SK-N-SH (cell line): ENCODE measurements at regions not wholly inside any gene's neighbourhood (a gene's known extent, or its start where the extent isn't known, plus 50 kb on each side); places are given as distances from the start of the nearest gene placed in this dataset.

Experiments used
- CTCF ChIA-PET: fragments of 300-600, 350-600 bp; formaldehyde crosslinking; extraction: SDS; loops from one replicate; lab custom pipeline; 2021; lab: Yijun Ruan, JAX
- POLR2A ChIA-PET: fragments of 350-600 bp; sonication (Branson Sonifier 250); formaldehyde crosslinking; extraction: SDS; loops from one replicate; lab custom pipeline; 2020; ENCODE audit warnings: antibody characterized with exemption, inconsistent platforms; lab: Yijun Ruan, JAX
- DNase-seq: peaks from one replicate; pipeline ENCODE4 v3.0.0; 2012
- H2AFZ ChIP-seq: fragments of 200-600 bp; sonication (generic); 2 replicates; pipeline ENCODE4 v1.8.1; 2016; ENCODE audit warnings: antibody characterized with exemption, mild to moderate bottlenecking, low read depth
- H3F3A ChIP-seq: fragments of 200-600 bp; sonication (generic); replicated peaks from 2 replicates; pipeline ENCODE3; 2016; ENCODE audit warnings: antibody characterized with exemption, mild to moderate bottlenecking; ENCODE audit not compliant: insufficient read depth
- H3K27ac ChIP-seq, 2 experiments: fragments of 200-500 bp in 1 of 2; fragments of 200-600 bp in 1 of 2; sonication (Bioruptor generic) in 1 of 2; sonication (generic), shearing (Covaris generic) in 1 of 2; 2 replicates each; pipeline versions ENCODE4 v1.5.1 to v1.6.1; 2014 to 2016; ENCODE audit warnings: low read depth in 2 of 2, inconsistent platforms in 1 of 2, low read length in 1 of 2, mild to moderate bottlenecking in 1 of 2, mixed read lengths in 1 of 2
- H3K27me3 ChIP-seq: fragments of 200-600 bp; sonication (generic), shearing (Covaris generic); 2 replicates; pipeline ENCODE4 v1.6.1; 2016; ENCODE audit warnings: mixed run types; ENCODE audit not compliant: insufficient read depth
- H3K36me3 ChIP-seq, 2 experiments: fragments of 200-500 bp in 1 of 2; fragments of 200-600 bp in 1 of 2; sonication (Bioruptor generic) in 1 of 2; sonication (generic) in 1 of 2; replicated peaks in 1 of 2; 2 replicates each; pipeline versions ENCODE3 to v1.5.1; 2014 to 2016; ENCODE audit warnings: low read length in 1 of 2, mild to moderate bottlenecking in 1 of 2; ENCODE audit not compliant: insufficient read depth in 2 of 2, control insufficient read depth in 1 of 2
- H3K4me1 ChIP-seq, 2 experiments: fragments of 200-500 bp in 1 of 2; fragments of 200-600 bp in 1 of 2; sonication (Bioruptor generic) in 1 of 2; sonication (generic), shearing (Covaris generic) in 1 of 2; 2 replicates each; pipeline versions ENCODE4 v1.5.1 to v1.6.1; 2014 to 2016; ENCODE audit warnings: low read depth in 1 of 2, low read length in 1 of 2, mixed run types in 1 of 2; ENCODE audit not compliant: insufficient read depth in 2 of 2, control insufficient read depth in 1 of 2
- H3K4me2 ChIP-seq: fragments of 200-600 bp; sonication (generic), shearing (Covaris generic); 2 replicates; pipeline ENCODE4 v1.6.1; 2017; ENCODE audit warnings: mixed run types
- H3K4me3 ChIP-seq, 2 experiments: fragments of 200-500 bp in 1 of 2; fragments of 200-600 bp in 1 of 2; sonication (Bioruptor generic) in 1 of 2; sonication (generic), shearing (Covaris generic) in 1 of 2; 2 replicates each; pipeline versions ENCODE4 v1.5.1 to v1.8.1; 2014 to 2016; ENCODE audit warnings: low read depth in 2 of 2, inconsistent platforms in 1 of 2, low read length in 1 of 2, mild to moderate bottlenecking in 1 of 2, mixed read lengths in 1 of 2, moderate library complexity in 1 of 2
- H3K79me2 ChIP-seq: fragments of 200-600 bp; sonication (generic); 2 replicates; pipeline ENCODE4 v1.8.1; 2017; ENCODE audit warnings: mild to moderate bottlenecking; ENCODE audit not compliant: insufficient read depth
- H3K9ac ChIP-seq: fragments of 200-600 bp; sonication (generic); 2 replicates; pipeline ENCODE4 v1.6.1; 2017; ENCODE audit warnings: mixed run types
- H3K9me2 ChIP-seq: fragments of 200-600 bp; sonication (generic); 2 replicates; pipeline ENCODE4 v1.6.1; 2017; ENCODE audit warnings: mixed run types
- H3K9me3 ChIP-seq: fragments of 200-600 bp; sonication (generic); 2 replicates; pipeline ENCODE4 v1.6.1; 2017; ENCODE audit warnings: mixed run types, mild to moderate bottlenecking, moderate library complexity
- H4K20me1 ChIP-seq: fragments of 200-600 bp; sonication (generic); 2 replicates; pipeline ENCODE4 v1.6.1; 2017; ENCODE audit warnings: mild to moderate bottlenecking, mixed run types; ENCODE audit not compliant: insufficient read depth
- CTCF ChIP-seq: fragments of 200-600 bp; sonication (generic); IDR thresholded peaks from 2 replicates; pipeline ENCODE4 v1.6.1; 2017; ENCODE audit warnings: antibody characterized with exemption, mild to moderate bottlenecking, moderate library complexity
- FOXM1 ChIP-seq: IDR thresholded peaks from 2 replicates; pipeline ENCODE4 v1.4.0; 2012; ENCODE audit warnings: low read depth, mild to moderate bottlenecking
- GABPA ChIP-seq: IDR thresholded peaks from 2 replicates; pipeline ENCODE4 v1.4.0; 2012; ENCODE audit warnings: low read depth, mild to moderate bottlenecking
- IRF3 ChIP-seq: fragments of 150-350 bp; IDR thresholded peaks from 2 replicates; pipeline ENCODE4 v1.6.1; 2016; ENCODE audit warnings: mild to moderate bottlenecking, low read depth, low read length
- MAX ChIP-seq: IDR thresholded peaks from 2 replicates; pipeline ENCODE4 v1.4.0; 2012; ENCODE audit warnings: low read depth
- MEF2A ChIP-seq: IDR thresholded peaks from 2 replicates; pipeline ENCODE4 v1.4.0; 2012; ENCODE audit warnings: low read depth, borderline replicate concordance
- MXI1 ChIP-seq: IDR thresholded peaks from 2 replicates; pipeline ENCODE4 v1.6.1; 2012; ENCODE audit warnings: mild to moderate bottlenecking, low read depth, low read length, improper control_type of control experiment
- NFIC ChIP-seq: IDR thresholded peaks from 2 replicates; pipeline ENCODE4 v1.4.0; 2012; ENCODE audit warnings: borderline replicate concordance
- NRF1 ChIP-seq: IDR thresholded peaks from 2 replicates; pipeline ENCODE4 v1.6.1; 2012; ENCODE audit warnings: low read depth, mild to moderate bottlenecking, low read length
- PBX3 ChIP-seq: IDR thresholded peaks from 2 replicates; pipeline ENCODE4; 2012
- RXRA ChIP-seq: IDR thresholded peaks from 2 replicates; pipeline ENCODE4 v1.4.0; 2012; ENCODE audit warnings: low read depth, mild to moderate bottlenecking, borderline replicate concordance
- SIN3A ChIP-seq: IDR thresholded peaks from 2 replicates; pipeline ENCODE4 v1.6.1; 2012; ENCODE audit warnings: low read depth, mild to moderate bottlenecking, low read length, moderate library complexity, borderline replicate concordance
- TAF1 ChIP-seq: IDR thresholded peaks from 2 replicates; pipeline ENCODE4 v1.6.1; 2012; ENCODE audit warnings: low read depth, mild to moderate bottlenecking, low read length, moderate library complexity, borderline replicate concordance
- TCF12 ChIP-seq: IDR thresholded peaks from 2 replicates; pipeline ENCODE4 v1.4.0; 2012
- USF2 ChIP-seq: fragments of 150-350 bp; IDR thresholded peaks from 2 replicates; pipeline ENCODE4 v1.6.1; 2017; ENCODE audit warnings: antibody characterized with exemption, low read length, low read depth, borderline replicate concordance
- YY1 ChIP-seq: IDR thresholded peaks from 2 replicates; pipeline ENCODE4 v1.4.0; 2012; ENCODE audit warnings: low read depth, mild to moderate bottlenecking
- WGBS: methylation state at CpG from one replicate; pipeline ENCODE4 v1.1.6; 2017; ENCODE audit warnings: low lambda C conversion rate; 5-methylcytosine and 5-hydroxymethylcytosine counted together

- H3K27ac ChIP-seq, result no peak overlapping the region
- H3K9me2 ChIP-seq, result no peaks in the 10 kb centered on the region
- H3K4me3 ChIP-seq, result no peak overlapping the region
- no peak overlapping the region for H3K9ac ChIP-seq
- WGBS, result 17% methylated on average over 6 of the region's 13 CpGs
- no peaks in the 10 kb centered on the region for H4K20me1 ChIP-seq
- DNase-seq, result no peak
- H3F3A ChIP-seq, result no peaks in the 10 kb centered on the region
- no peaks in the 10 kb centered on the region for H3K9me3 ChIP-seq
- ChIA-PET POLR2A (no interaction called here), CTCF (interaction anchor here (1.3 to 3.8 kb wide), 2 partner anchors 8 to 36 kb away, joined by 5 to 14 read pairs; no protein-coding TSS in a partner anchor)
- H3K36me3 ChIP-seq, result no peaks in the 10 kb centered on the region
- peaks cover 95% of the 10 kb centered on the region for H3K27me3 ChIP-seq
- no peaks in the 10 kb centered on the region for H3K4me1 ChIP-seq
- TF ChIP-seq FOXM1 (no peak), PBX3 (no peak), NFIC (no peak), MXI1 (no peak), TAF1 (no peak), YY1 (no peak), MEF2A (no peak), GABPA (no peak), IRF3 (no peak), MAX (no peak), NRF1 (no peak), CTCF (no peak), TCF12 (no peak), RXRA (no peak), USF2 (no peak), SIN3A (no peak)
- no peak overlapping the region for H3K4me2 ChIP-seq
- H2AFZ ChIP-seq, result no peak overlapping the region
- H3K79me2 ChIP-seq, result no peaks in the 10 kb centered on the region
Measured at GRCh38 chr7:155869784-155870076, 57.5 kb upstream of the SHH start.
